A549 (cell line): ENCODE measurements at regions not wholly inside any gene's neighbourhood (a gene's known extent, or its start where the extent isn't known, plus 50 kb on each side); places are given as distances from the start of the nearest gene placed in this dataset.

Experiments used
- CTCF ChIP-seq: fragments of >200 bp; sonication (Bioruptor Twin); formaldehyde crosslinking; IDR thresholded peaks from 3 replicates; pipeline ENCODE4 v1.5.1; 2016
- EP300 ChIP-seq, 2 experiments: fragments of >200 bp; sonication (Bioruptor Twin); formaldehyde crosslinking; IDR thresholded peaks; 2 replicates in 1 of 2; 3 replicates in 1 of 2; pipeline ENCODE4 v1.6.1; 2016 to 2017
- HDAC2 ChIP-seq: fragments of 200-600 bp; sonication (generic); IDR thresholded peaks from 2 replicates; pipeline ENCODE4 v1.6.1; 2016
- JUN ChIP-seq, 2 experiments: fragments of >200 bp; sonication (Bioruptor Twin); formaldehyde crosslinking; IDR thresholded peaks; 2 replicates in 1 of 2; 3 replicates in 1 of 2; pipeline ENCODE4 v1.6.1; 2016 to 2017
- MAFK ChIP-seq: fragments of 450-650 bp; IDR thresholded peaks from 2 replicates; pipeline ENCODE4 v1.6.1; 2014; ENCODE audit not compliant: partially characterized antibody
- MAX ChIP-seq: IDR thresholded peaks from 2 replicates; pipeline ENCODE4 v1.6.1; 2012
- MYC ChIP-seq: IDR thresholded peaks from 2 replicates; pipeline ENCODE4 v1.6.1; 2012; ENCODE audit warnings: mild to moderate bottlenecking, inconsistent platforms, low read length, improper control_type of control experiment, borderline replicate concordance
- POLR2A ChIP-seq: IDR thresholded peaks from 2 replicates; pipeline ENCODE4 v1.6.1; 2012; ENCODE audit warnings: mild to moderate bottlenecking, low read length
- RCOR1 ChIP-seq: fragments of 150-350 bp; IDR thresholded peaks from 2 replicates; pipeline ENCODE4 v1.6.1; 2014; ENCODE audit warnings: antibody characterized with exemption, low read length, low read depth
- REST ChIP-seq: fragments of 200-600 bp; sonication (generic); IDR thresholded peaks from 2 replicates; pipeline ENCODE4 v1.6.1; 2016; ENCODE audit warnings: antibody characterized with exemption, mild to moderate bottlenecking, moderate library complexity
- RNF2 ChIP-seq: fragments of 200-600 bp; sonication (generic); IDR thresholded peaks from 2 replicates; pipeline ENCODE4 v1.6.1; 2016; ENCODE audit warnings: low read depth, mild to moderate bottlenecking, antibody characterized with exemption, moderate library complexity, borderline replicate concordance
- SMC3 ChIP-seq: fragments of >200 bp; sonication (Bioruptor Twin); formaldehyde crosslinking; IDR thresholded peaks from 3 replicates; pipeline ENCODE4 v1.6.1; 2018; ENCODE audit warnings: inconsistent platforms
- USF2 ChIP-seq: fragments of 450-650 bp; IDR thresholded peaks from 2 replicates; pipeline ENCODE4 v1.6.1; 2014; ENCODE audit warnings: antibody characterized with exemption

GRCh38 chr2:16212321-16212720 lies 272.0 kb downstream of the MYCN start:
- TF ChIP-seq EP300 (IDR thresholded peaks at IDR 0.05) = no peak
- no peak for TF ChIP-seq SMC3
- no peak for TF ChIP-seq POLR2A
- TF ChIP-seq RNF2 = no peak
- no peak for TF ChIP-seq CTCF
- no peak for TF ChIP-seq REST
- TF ChIP-seq USF2 = no peak
- no peak for TF ChIP-seq JUN (IDR thresholded peaks at IDR 0.05)
- no peak for TF ChIP-seq MYC
- no peak for TF ChIP-seq HDAC2
- no peak for TF ChIP-seq MAX
- TF ChIP-seq MAFK = no peak
- TF ChIP-seq RCOR1 = no peak
